NCI-H510A treated with DMSO at 0.1 percent for 48 hours (cell line): ENCODE measurements at regions not wholly inside any gene's neighbourhood (a gene's known extent, or its start where the extent isn't known, plus 50 kb on each side); places are given as distances from the start of the nearest gene placed in this dataset.

ENCODE experiments used
- DNase-seq: peaks from one replicate; lab custom pipeline; 2025; lab: John Stamatoyannopoulos, UW

GRCh38 chr7:24341691-24342413, 57.9 kb downstream of the NPY start:
- DNase-seq = no peak

GRCh38 chr7:24343614-24344013, 59.6 kb downstream of the NPY start:
- DNase-seq = no peak

GRCh38 chr7:24346129-24346528, 62.1 kb downstream of the NPY start:
- no peak for DNase-seq

GRCh38 chr7:24346716-24347115, 62.7 kb downstream of the NPY start:
- no peak for DNase-seq

GRCh38 chr7:24349339-24349738, 65.3 kb downstream of the NPY start:
- no peak for DNase-seq

- no peak for DNase-seq
Measured at GRCh38 chr7:24354456-24354855, 70.5 kb downstream of the NPY start.

- no peak for DNase-seq
Measured at GRCh38 chr7:24356718-24357386, 72.9 kb downstream of the NPY start.

- DNase-seq = no peak
Measured at GRCh38 chr7:24361001-24361400, 77.0 kb downstream of the NPY start.

GRCh38 chr7:24365606-24366005, 81.6 kb downstream of the NPY start:
- DNase-seq = no peak

- DNase-seq = no peak
Measured at GRCh38 chr7:24366876-24367275, 82.9 kb downstream of the NPY start.

GRCh38 chr7:24368161-24368560, 84.2 kb downstream of the NPY start:
- no peak for DNase-seq

- no peak for DNase-seq
Measured at GRCh38 chr7:24370541-24370940, 86.6 kb downstream of the NPY start.

- DNase-seq = no peak
Measured at GRCh38 chr7:24372961-24373955, 89.3 kb downstream of the NPY start.

GRCh38 chr7:24378871-24379616, 95.1 kb downstream of the NPY start:
- DNase-seq = no peak

- DNase-seq = no peak
Measured at GRCh38 chr7:24381894-24382505, 98.0 kb downstream of the NPY start.

- DNase-seq = no peak
Measured at GRCh38 chr7:24383055-24383454, 99.1 kb downstream of the NPY start.

- DNase-seq = peak; percentile 44
Measured at GRCh38 chr7:24384362-24385030, 100.5 kb downstream of the NPY start.

GRCh38 chr7:24388212-24388611, 104.2 kb downstream of the NPY start:
- no peak for DNase-seq

GRCh38 chr7:24390376-24391157, 106.6 kb downstream of the NPY start:
- no peak for DNase-seq

- DNase-seq = no peak
Measured at GRCh38 chr7:24392774-24393173, 108.8 kb downstream of the NPY start.
